Ovary (tissue), 3 donors: ENCODE measurements at regions not wholly inside any gene's neighbourhood (a gene's known extent, or its start where the extent isn't known, plus 50 kb on each side); places are given as distances from the start of the nearest gene placed in this dataset.

ENCODE experiments used
- POLR2A ChIP-seq: fragments of 450-650 bp; IDR thresholded peaks from one replicate; pipeline ENCODE4 v1.6.1; 2017; ENCODE audit warnings: antibody characterized with exemption, mild to moderate bottlenecking, moderate library complexity
- TF ChIP-seq, protein P1 (sequence below), 3 donors: fragments of 450-650 bp in 2 of 3; fragments of 200-600 bp in 1 of 3; IDR thresholded peaks; one replicate each; pipeline versions ENCODE4 v1.5.1 to v1.8.0; 2016 to 2022; ENCODE audit warnings: antibody characterized with exemption in 3 of 3, mild to moderate bottlenecking in 1 of 3
- donor health status: DM: no; HTN: no; CAD: no.

- TF ChIP-seq, protein P1, sequence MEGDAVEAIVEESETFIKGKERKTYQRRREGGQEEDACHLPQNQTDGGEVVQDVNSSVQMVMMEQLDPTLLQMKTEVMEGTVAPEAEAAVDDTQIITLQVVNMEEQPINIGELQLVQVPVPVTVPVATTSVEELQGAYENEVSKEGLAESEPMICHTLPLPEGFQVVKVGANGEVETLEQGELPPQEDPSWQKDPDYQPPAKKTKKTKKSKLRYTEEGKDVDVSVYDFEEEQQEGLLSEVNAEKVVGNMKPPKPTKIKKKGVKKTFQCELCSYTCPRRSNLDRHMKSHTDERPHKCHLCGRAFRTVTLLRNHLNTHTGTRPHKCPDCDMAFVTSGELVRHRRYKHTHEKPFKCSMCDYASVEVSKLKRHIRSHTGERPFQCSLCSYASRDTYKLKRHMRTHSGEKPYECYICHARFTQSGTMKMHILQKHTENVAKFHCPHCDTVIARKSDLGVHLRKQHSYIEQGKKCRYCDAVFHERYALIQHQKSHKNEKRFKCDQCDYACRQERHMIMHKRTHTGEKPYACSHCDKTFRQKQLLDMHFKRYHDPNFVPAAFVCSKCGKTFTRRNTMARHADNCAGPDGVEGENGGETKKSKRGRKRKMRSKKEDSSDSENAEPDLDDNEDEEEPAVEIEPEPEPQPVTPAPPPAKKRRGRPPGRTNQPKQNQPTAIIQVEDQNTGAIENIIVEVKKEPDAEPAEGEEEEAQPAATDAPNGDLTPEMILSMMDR (IDR thresholded peaks at IDR 0.05), result no peak
- TF ChIP-seq POLR2A, result no peak
Measured at GRCh38 chr5:61765471-61765870, 433.4 kb downstream of the ZSWIM6 start.
